ENCODE measurements at regions not wholly inside any gene's neighbourhood (a gene's known extent, or its start where the extent isn't known, plus 50 kb on each side); places are given as distances from the start of the nearest gene placed in this dataset.

- no peak overlapping the region for H3K27ac ChIP-seq (ENCODE audit: low read length in 2 of 2)
- intact Hi-C loops (cut with micrococcal nuclease): no loop called here
- 89% methylated on average over 11 of the region's 13 CpGs for WGBS (ENCODE audit: insufficient coverage)
- TF ChIP-seq, protein P1, sequence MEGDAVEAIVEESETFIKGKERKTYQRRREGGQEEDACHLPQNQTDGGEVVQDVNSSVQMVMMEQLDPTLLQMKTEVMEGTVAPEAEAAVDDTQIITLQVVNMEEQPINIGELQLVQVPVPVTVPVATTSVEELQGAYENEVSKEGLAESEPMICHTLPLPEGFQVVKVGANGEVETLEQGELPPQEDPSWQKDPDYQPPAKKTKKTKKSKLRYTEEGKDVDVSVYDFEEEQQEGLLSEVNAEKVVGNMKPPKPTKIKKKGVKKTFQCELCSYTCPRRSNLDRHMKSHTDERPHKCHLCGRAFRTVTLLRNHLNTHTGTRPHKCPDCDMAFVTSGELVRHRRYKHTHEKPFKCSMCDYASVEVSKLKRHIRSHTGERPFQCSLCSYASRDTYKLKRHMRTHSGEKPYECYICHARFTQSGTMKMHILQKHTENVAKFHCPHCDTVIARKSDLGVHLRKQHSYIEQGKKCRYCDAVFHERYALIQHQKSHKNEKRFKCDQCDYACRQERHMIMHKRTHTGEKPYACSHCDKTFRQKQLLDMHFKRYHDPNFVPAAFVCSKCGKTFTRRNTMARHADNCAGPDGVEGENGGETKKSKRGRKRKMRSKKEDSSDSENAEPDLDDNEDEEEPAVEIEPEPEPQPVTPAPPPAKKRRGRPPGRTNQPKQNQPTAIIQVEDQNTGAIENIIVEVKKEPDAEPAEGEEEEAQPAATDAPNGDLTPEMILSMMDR (IDR thresholded peaks at IDR 0.05): no peak
- no peak for TF ChIP-seq EZH2 (IDR thresholded peaks at IDR 0.05; ENCODE audit: borderline replicate concordance, insufficient read depth, low read depth, low read length, poor library complexity, severe bottlenecking)
- no peak overlapping the region for H2AFZ ChIP-seq (ENCODE audit: insufficient read depth, low read depth, low read length, poor library complexity, severe bottlenecking)
- H3K27me3 ChIP-seq (replicated peaks in 1 of 4; ENCODE audit: control extremely low read depth in 1 of 4, control insufficient read depth in 3 of 4, insufficient read depth in 4 of 4, low read length in 3 of 4): peaks cover 0 to 5% (median 0%) of the 10 kb centered on the region in 4 experiments
- no peak overlapping the region for H3K4me2 ChIP-seq (replicated peaks; ENCODE audit: low read depth, low read length, poor library complexity, severe bottlenecking)
- no peak overlapping the region for H3K4me3 ChIP-seq (ENCODE audit: control extremely low read depth in 1 of 5, extremely low read depth in 1 of 5, insufficient read depth in 1 of 5, low read depth in 2 of 5, low read length in 4 of 5)
- H4K20me1 ChIP-seq (ENCODE audit: control insufficient read depth, insufficient read depth, low read length, poor library complexity, severe bottlenecking): no peaks in the 10 kb centered on the region
- ChIA-PET CTCF (interaction anchor here (3.5 kb wide), 1 partner anchor 13 kb away, joined by 20 read pairs; no protein-coding TSS in a partner anchor), POLR2A (no interaction called here)
- no peak for ATAC-seq (ENCODE audit: low read depth)
- Mint-ChIP-seq H3K27ac (no peak overlapping the region), H3K4me1 (no peaks in the 10 kb centered on the region), H3K4me3 (no peak overlapping the region), H3K27me3 (peaks cover 5% of the 10 kb centered on the region), H3K9me3 (ENCODE audit: insufficient read depth) (peaks cover 6% of the 10 kb centered on the region)
- no peaks in the 10 kb centered on the region for H3K36me3 ChIP-seq (replicated peaks in 1 of 2; ENCODE audit: control extremely low read depth in 1 of 2, control insufficient read depth in 1 of 2, extremely low read depth in 1 of 2, insufficient read depth in 2 of 2, low read length in 1 of 2)
- H3K9me3 ChIP-seq (ENCODE audit: control extremely low read depth in 1 of 3, control insufficient read depth in 2 of 3, insufficient read depth in 1 of 3, low read length in 2 of 3): peaks cover 0 to 3% (median 0%) of the 10 kb centered on the region in 3 donors
- DNase-seq: no peak
- H3K79me2 ChIP-seq (ENCODE audit: control insufficient read depth, insufficient read depth, low read length): no peaks in the 10 kb centered on the region
- H3K4me1 ChIP-seq (ENCODE audit: control insufficient read depth in 2 of 2, insufficient read depth in 2 of 2, low read length in 2 of 2): no peaks in the 10 kb centered on the region
- H3K9ac ChIP-seq (ENCODE audit: low read length): no peak overlapping the region
Observed at GRCh38 chr15:98413933-98414546, 234.3 kb upstream of the IGF1R start.

DNA sequence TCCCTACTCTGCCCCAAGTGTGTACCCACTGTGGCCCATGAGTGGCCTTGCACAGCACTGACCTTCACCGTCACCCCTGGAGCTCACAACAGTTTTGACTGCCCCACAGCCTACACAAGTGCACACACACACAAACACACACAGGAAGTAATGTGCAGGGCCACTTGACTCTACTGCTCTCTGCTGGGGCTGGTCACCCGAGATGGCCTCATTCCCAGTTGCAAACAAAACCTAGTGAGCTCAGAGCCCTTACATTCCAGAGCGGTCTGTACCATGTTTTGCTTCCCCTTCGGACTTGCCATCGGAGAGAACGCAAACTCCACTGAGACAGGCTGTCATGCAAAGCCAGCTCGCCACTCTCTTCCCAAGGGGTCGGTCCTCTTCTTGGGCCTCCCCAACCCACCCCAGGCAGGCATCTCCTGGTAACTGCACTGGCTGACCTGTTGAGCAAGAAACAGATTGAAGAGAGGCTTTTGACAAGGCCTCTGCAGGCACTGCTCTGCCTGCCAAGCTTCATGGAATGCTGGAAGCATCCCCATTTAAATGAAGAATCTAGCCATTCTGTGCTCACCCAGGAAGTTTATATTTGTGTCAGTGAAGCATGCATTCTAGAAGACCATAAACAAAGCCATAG, 232.0 kb upstream of the IGF1R start:
- DNase-seq (no peak), ATAC-seq (ENCODE audit: low read depth) (no peak)
- ChIA-PET CTCF (interaction anchor here (0.8 to 3.5 kb wide), 2 partner anchors 8 to 11 kb away, joined by 3 to 20 read pairs; no protein-coding TSS in a partner anchor), POLR2A (no interaction called here)
- Mint-ChIP-seq H3K9me3 (ENCODE audit: insufficient read depth) (no peaks in the 10 kb centered on the region), H3K27ac (no peak overlapping the region), H3K27me3 (peaks cover 15% of the 10 kb centered on the region), H3K4me3 (no peak overlapping the region), H3K4me1 (peaks cover under 1% of the 10 kb centered on the region)
- Histone ChIP-seq H4K20me1 (ENCODE audit: control insufficient read depth, insufficient read depth, low read length, poor library complexity, severe bottlenecking) (no peaks in the 10 kb centered on the region), H3K9ac (ENCODE audit: low read length) (no peak overlapping the region), H3K27me3 (replicated peaks in 1 of 4; ENCODE audit: control extremely low read depth in 1 of 4, control insufficient read depth in 3 of 4, insufficient read depth in 4 of 4, low read length in 3 of 4) (peaks cover 0 to 16% (median 3%) of the 10 kb centered on the region in 4 experiments), H3K4me3 (ENCODE audit: control extremely low read depth in 1 of 5, extremely low read depth in 1 of 5, insufficient read depth in 1 of 5, low read depth in 2 of 5, low read length in 4 of 5) (no peak overlapping the region), H3K27ac (ENCODE audit: low read length in 2 of 2) (no peak overlapping the region), H3K9me3 (ENCODE audit: control extremely low read depth in 1 of 3, control insufficient read depth in 2 of 3, insufficient read depth in 1 of 3, low read length in 2 of 3) (peaks cover 0 to 10% (median 0%) of the 10 kb centered on the region in 3 donors), H3K36me3 (replicated peaks in 1 of 2; ENCODE audit: control extremely low read depth in 1 of 2, control insufficient read depth in 1 of 2, extremely low read depth in 1 of 2, insufficient read depth in 2 of 2, low read length in 1 of 2) (no peaks in the 10 kb centered on the region), H3K4me2 (replicated peaks; ENCODE audit: low read depth, low read length, poor library complexity, severe bottlenecking) (no peak overlapping the region), H3K4me1 (ENCODE audit: control insufficient read depth in 2 of 2, insufficient read depth in 2 of 2, low read length in 2 of 2) (peaks cover 3% of the 10 kb centered on the region in 2 donors), H3K79me2 (ENCODE audit: control insufficient read depth, insufficient read depth, low read length) (no peaks in the 10 kb centered on the region), H2AFZ (ENCODE audit: insufficient read depth, low read depth, low read length, poor library complexity, severe bottlenecking) (no peak overlapping the region)
- 95% methylated on average over 8 of the region's 8 CpGs for WGBS (ENCODE audit: insufficient coverage)
- TF ChIP-seq, protein P1 (IDR thresholded peaks at IDR 0.05): no peak
- TF ChIP-seq EZH2 (IDR thresholded peaks at IDR 0.05; ENCODE audit: borderline replicate concordance, insufficient read depth, low read depth, low read length, poor library complexity, severe bottlenecking): no peak
- intact Hi-C loops (cut with micrococcal nuclease): no loop called here
